HCT116 (cell line): ENCODE measurements at regions not wholly inside any gene's neighbourhood (a gene's known extent, or its start where the extent isn't known, plus 50 kb on each side); places are given as distances from the start of the nearest gene placed in this dataset.

Experiments
- ATAC-seq: fragments of 200-7000 bp; cut with Tn5 transposase; 2 replicates; pipeline ENCODE4 v1.9.1; 2020; ENCODE audit warnings: mild to moderate bottlenecking, moderate library complexity
- BruUV-seq: library from RNA; stranded (reverse); fragments of 400-500 nt; replicated peaks from 2 replicates; lab custom pipeline; 2021; lab: Mats Ljungman, UMichigan
- CTCF ChIA-PET: fragments of 300-600 bp; sonication (Branson Sonifier 250); formaldehyde crosslinking; loops from one replicate; lab custom pipeline; 2021; ENCODE audit warnings: antibody characterized with exemption; lab: Charles Lee
- POLR2A ChIA-PET: fragments of 300-600, 350-600 bp; sonication (Branson Sonifier 250); formaldehyde crosslinking; loops from one replicate; lab custom pipeline; 2021; ENCODE audit warnings: antibody characterized with exemption; lab: Charles Lee
- RAD21 ChIA-PET, 2 experiments: fragments of 300-600 bp; sonication (Branson Sonifier 250); formaldehyde crosslinking; loops; one replicate each; lab custom pipeline; 2023; ENCODE audit warnings: low total read pairs in 2 of 2; ENCODE audit not compliant: uncharacterized antibody in 2 of 2, unreplicated experiment in 2 of 2, low non-redundant PET in 1 of 2; lab: Charles Lee
- DNase-seq: peaks from one replicate; pipeline ENCODE4 v3.0.0-alpha.2; 2010; ENCODE audit warnings: low read depth, low spot score
- H2AFZ ChIP-seq: fragments of 200-600 bp; shearing (Covaris generic), sonication (generic); 2 replicates; pipeline ENCODE4 v1.6.1; 2017; ENCODE audit warnings: low read depth, mixed run types, mixed read lengths, antibody characterized with exemption, low read length; ENCODE audit not compliant: poor library complexity, severe bottlenecking
- H3K27ac ChIP-seq: 2 replicates; pipeline ENCODE4 v1.5.1; 2012; ENCODE audit warnings: low read depth, low read length
- H3K27me3 ChIP-seq: fragments of 200-600 bp; sonication (generic); 2 replicates; pipeline ENCODE4 v1.6.1; 2016; ENCODE audit warnings: mixed run types, low read length, mixed read lengths; ENCODE audit not compliant: insufficient read depth
- H3K36me3 ChIP-seq, 2 experiments: fragments of 200-500 bp in 1 of 2; fragments of 200-600 bp in 1 of 2; sonication (Bioruptor generic) in 1 of 2; sonication (generic) in 1 of 2; 2 replicates each; pipeline versions ENCODE4 v1.5.1 to v1.6.1; 2014 to 2016; ENCODE audit warnings: low read length in 2 of 2, inconsistent platforms in 1 of 2, mixed read lengths in 1 of 2, mixed run types in 1 of 2; ENCODE audit not compliant: insufficient read depth in 2 of 2, control insufficient read depth in 1 of 2
- H3K4me1 ChIP-seq, 2 experiments: fragments of 200-600 bp in 1 of 2; sonication (generic) in 1 of 2; 2 replicates each; pipeline versions ENCODE4 v1.5.1 to v1.6.1; 2012 to 2017; ENCODE audit warnings: low read length in 2 of 2, inconsistent platforms in 1 of 2, mild to moderate bottlenecking in 1 of 2, mixed read lengths in 1 of 2, mixed run types in 1 of 2, moderate library complexity in 1 of 2; ENCODE audit not compliant: insufficient read depth in 2 of 2, control insufficient read depth in 1 of 2
- H3K4me2 ChIP-seq: fragments of 200-600 bp; sonication (generic); 2 replicates; pipeline ENCODE4 v1.6.1; 2017; ENCODE audit warnings: mixed run types, low read length, mixed read lengths
- H3K4me3 ChIP-seq, 2 experiments: fragments of 200-600 bp in 1 of 2; sonication (generic) in 1 of 2; replicated peaks in 1 of 2; 2 replicates each; pipeline ENCODE4 v1.5.1; 2011 to 2016; ENCODE audit warnings: low read length in 2 of 2, control low read depth in 1 of 2, low read depth in 1 of 2, mild to moderate bottlenecking in 1 of 2, mixed read lengths in 1 of 2, mixed run types in 1 of 2
- H3K79me2 ChIP-seq: fragments of 200-600 bp; sonication (generic); 2 replicates; pipeline ENCODE4 v1.6.1; 2017; ENCODE audit warnings: mild to moderate bottlenecking, mixed run types, low read length, moderate library complexity, mixed read lengths; ENCODE audit not compliant: insufficient read depth
- H3K9ac ChIP-seq: fragments of 200-600 bp; sonication (generic); 2 replicates; pipeline ENCODE4 v1.6.1; 2016; ENCODE audit warnings: low read length, mixed read lengths
- H3K9me2 ChIP-seq: fragments of 200-600 bp; sonication (generic), shearing (Covaris generic); 2 replicates; pipeline ENCODE4 v1.6.1; 2017; ENCODE audit warnings: mixed run types, mild to moderate bottlenecking, moderate library complexity; ENCODE audit not compliant: insufficient read depth
- H3K9me3 ChIP-seq, 2 experiments: fragments of 200-500 bp in 1 of 2; fragments of 200-600 bp in 1 of 2; sonication (Bioruptor generic) in 1 of 2; sonication (generic) in 1 of 2; 2 replicates each; pipeline ENCODE4 v1.6.1; 2014 to 2017; ENCODE audit warnings: low read length in 2 of 2, mixed read lengths in 2 of 2, inconsistent platforms in 1 of 2, low read depth in 1 of 2, mild to moderate bottlenecking in 1 of 2, mixed run types in 1 of 2, moderate library complexity in 1 of 2; ENCODE audit not compliant: control insufficient read depth in 1 of 2, insufficient read depth in 1 of 2
- H4K20me1 ChIP-seq: fragments of 200-600 bp; sonication (generic), shearing (Covaris generic); 2 replicates; pipeline ENCODE4 v1.6.1; 2017; ENCODE audit warnings: mixed run types, mild to moderate bottlenecking, moderate library complexity; ENCODE audit not compliant: insufficient read depth
- CBX3 ChIP-seq: IDR thresholded peaks from 2 replicates; pipeline ENCODE4 v1.6.1; 2012; ENCODE audit warnings: low read depth
- ELF1 ChIP-seq: IDR thresholded peaks from 2 replicates; pipeline ENCODE4 v1.6.1; 2012; ENCODE audit warnings: low read depth, borderline replicate concordance
- EZH2 ChIP-seq: fragments of 200-600 bp; sonication (generic); IDR thresholded peaks from 2 replicates; pipeline ENCODE4 v1.6.1; 2017; ENCODE audit warnings: antibody characterized with exemption, mixed run types
- FOSL1 ChIP-seq: IDR thresholded peaks from 2 replicates; pipeline ENCODE4 v1.6.1; 2012; ENCODE audit warnings: low read depth
- JUND ChIP-seq: IDR thresholded peaks from 2 replicates; pipeline ENCODE4 v1.6.1; 2012
- POLR2AphosphoS5 ChIP-seq: IDR thresholded peaks from 2 replicates; pipeline ENCODE4 v1.6.1; 2011; ENCODE audit warnings: mild to moderate bottlenecking, low read depth, low read length, moderate library complexity
- RAD21 ChIP-seq: IDR thresholded peaks from 2 replicates; pipeline ENCODE4 v1.6.1; 2012; ENCODE audit warnings: low read depth, mild to moderate bottlenecking
- SIN3A ChIP-seq: IDR thresholded peaks from 2 replicates; pipeline ENCODE4 v1.6.1; 2012; ENCODE audit warnings: low read depth
- SP1 ChIP-seq: IDR thresholded peaks from 2 replicates; pipeline ENCODE4 v1.6.1; 2012; ENCODE audit warnings: low read depth
- SRF ChIP-seq: IDR thresholded peaks from 2 replicates; pipeline ENCODE4 v1.6.1; 2012; ENCODE audit warnings: low read depth
- TCF7L2 ChIP-seq: IDR thresholded peaks from 2 replicates; pipeline ENCODE4 v1.7.0; 2011; ENCODE audit warnings: borderline replicate concordance, inconsistent platforms; ENCODE audit not compliant: insufficient read depth, insufficient read length; ENCODE audit errors: extremely low read depth
- YY1 ChIP-seq: IDR thresholded peaks from 2 replicates; pipeline ENCODE4 v1.6.1; 2011; ENCODE audit warnings: low read length, low read depth, moderate library complexity, mild to moderate bottlenecking; ENCODE audit not compliant: insufficient replicate concordance; ENCODE audit errors: extremely low read depth
- ZFX ChIP-seq: fragments of 450-650 bp; IDR thresholded peaks from 2 replicates; pipeline ENCODE4 v1.6.1; 2017
- ZNF274 ChIP-seq: fragments of 200-500 bp; sonication (Bioruptor generic); IDR thresholded peaks from 2 replicates; pipeline ENCODE4 v1.6.1; 2014; ENCODE audit warnings: mild to moderate bottlenecking, low read depth, low read length, inconsistent platforms
- intact Hi-C: fragments of 100-400 bp; cut with micrococcal nuclease; formaldehyde crosslinking; loops from 2 replicates; pipeline ENCODE4 v1.10.0; 2022
- TF ChIP-seq, protein P1 (sequence below): IDR thresholded peaks from 2 replicates; pipeline ENCODE4 v1.6.1; 2011; ENCODE audit warnings: mild to moderate bottlenecking, low read length, moderate library complexity; ENCODE audit not compliant: insufficient replicate concordance; ENCODE audit errors: extremely low read depth
- TF ChIP-seq, protein P2 (sequence below): IDR thresholded peaks from 2 replicates; pipeline ENCODE4 v1.6.1; 2012
- TF ChIP-seq, protein P3 (sequence below), 3 experiments: fragments of 200-600 bp in 1 of 3; sonication (generic) in 1 of 3; IDR thresholded peaks in 2 of 3; conservative IDR thresholded peaks in 1 of 3; 2 replicates each; pipeline ENCODE4 v1.5.1; 2012 to 2017; ENCODE audit warnings: low read depth in 2 of 3, low read length in 2 of 3, antibody characterized with exemption in 1 of 3, borderline replicate concordance in 1 of 3, control low read depth in 1 of 3, mild to moderate bottlenecking in 1 of 3, mixed read lengths in 1 of 3, mixed run types in 1 of 3, moderate library complexity in 1 of 3; ENCODE audit not compliant: insufficient read depth in 1 of 3
- TF ChIP-seq, protein P4 (sequence below): IDR thresholded peaks from 2 replicates; pipeline ENCODE4 v1.6.1; 2012; ENCODE audit warnings: low read depth

DNA sequence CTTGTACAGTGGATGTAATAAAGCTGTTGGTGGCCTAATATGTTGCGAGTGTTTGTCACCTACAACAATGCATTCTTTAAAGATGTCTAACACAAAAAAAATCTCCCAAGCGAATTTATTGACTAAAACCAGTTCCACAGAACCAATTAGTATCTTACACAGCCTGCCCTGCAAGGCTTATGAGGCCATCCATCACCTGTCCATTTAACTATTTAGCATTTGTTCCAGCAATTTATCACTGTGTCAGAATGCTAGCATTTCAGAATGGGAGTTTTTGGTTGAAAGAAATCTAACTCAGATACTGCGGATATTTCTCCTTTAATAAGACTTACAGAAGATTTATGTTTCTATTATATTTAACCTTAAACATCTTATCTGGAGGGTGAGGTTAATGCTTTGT lies 831.1 kb upstream of the PRMT6 start:
- peaks cover 0 to 12% of the 10 kb centered on the region in 2 experiments; a peak in 1 of 4 replicates for H3K9me3 ChIP-seq
- H2AFZ ChIP-seq = no peak overlapping the region
- H3K4me1 ChIP-seq = no peaks in the 10 kb centered on the region
- BruUV-seq = no TSS peak
- no peaks in the 10 kb centered on the region for H3K36me3 ChIP-seq
- ATAC-seq = no peak
- no peak for TF ChIP-seq CBX3
- TF ChIP-seq RAD21 = no peak
- TF ChIP-seq JUND = no peak
- no peak for TF ChIP-seq ZFX
- no peak for TF ChIP-seq EZH2
- no peak for TF ChIP-seq POLR2AphosphoS5
- no peak for TF ChIP-seq FOSL1
- TF ChIP-seq, protein P1, sequence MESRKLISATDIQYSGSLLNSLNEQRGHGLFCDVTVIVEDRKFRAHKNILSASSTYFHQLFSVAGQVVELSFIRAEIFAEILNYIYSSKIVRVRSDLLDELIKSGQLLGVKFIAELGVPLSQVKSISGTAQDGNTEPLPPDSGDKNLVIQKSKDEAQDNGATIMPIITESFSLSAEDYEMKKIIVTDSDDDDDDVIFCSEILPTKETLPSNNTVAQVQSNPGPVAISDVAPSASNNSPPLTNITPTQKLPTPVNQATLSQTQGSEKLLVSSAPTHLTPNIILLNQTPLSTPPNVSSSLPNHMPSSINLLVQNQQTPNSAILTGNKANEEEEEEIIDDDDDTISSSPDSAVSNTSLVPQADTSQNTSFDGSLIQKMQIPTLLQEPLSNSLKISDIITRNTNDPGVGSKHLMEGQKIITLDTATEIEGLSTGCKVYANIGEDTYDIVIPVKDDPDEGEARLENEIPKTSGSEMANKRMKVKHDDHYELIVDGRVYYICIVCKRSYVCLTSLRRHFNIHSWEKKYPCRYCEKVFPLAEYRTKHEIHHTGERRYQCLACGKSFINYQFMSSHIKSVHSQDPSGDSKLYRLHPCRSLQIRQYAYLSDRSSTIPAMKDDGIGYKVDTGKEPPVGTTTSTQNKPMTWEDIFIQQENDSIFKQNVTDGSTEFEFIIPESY = no peak
- TF ChIP-seq, protein P2, sequence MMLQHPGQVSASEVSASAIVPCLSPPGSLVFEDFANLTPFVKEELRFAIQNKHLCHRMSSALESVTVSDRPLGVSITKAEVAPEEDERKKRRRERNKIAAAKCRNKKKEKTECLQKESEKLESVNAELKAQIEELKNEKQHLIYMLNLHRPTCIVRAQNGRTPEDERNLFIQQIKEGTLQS = no peak
- no peak for TF ChIP-seq ZNF274
- no peak for TF ChIP-seq YY1
- no peak for TF ChIP-seq SP1
- TF ChIP-seq TCF7L2 = no peak
- TF ChIP-seq, protein P3, sequence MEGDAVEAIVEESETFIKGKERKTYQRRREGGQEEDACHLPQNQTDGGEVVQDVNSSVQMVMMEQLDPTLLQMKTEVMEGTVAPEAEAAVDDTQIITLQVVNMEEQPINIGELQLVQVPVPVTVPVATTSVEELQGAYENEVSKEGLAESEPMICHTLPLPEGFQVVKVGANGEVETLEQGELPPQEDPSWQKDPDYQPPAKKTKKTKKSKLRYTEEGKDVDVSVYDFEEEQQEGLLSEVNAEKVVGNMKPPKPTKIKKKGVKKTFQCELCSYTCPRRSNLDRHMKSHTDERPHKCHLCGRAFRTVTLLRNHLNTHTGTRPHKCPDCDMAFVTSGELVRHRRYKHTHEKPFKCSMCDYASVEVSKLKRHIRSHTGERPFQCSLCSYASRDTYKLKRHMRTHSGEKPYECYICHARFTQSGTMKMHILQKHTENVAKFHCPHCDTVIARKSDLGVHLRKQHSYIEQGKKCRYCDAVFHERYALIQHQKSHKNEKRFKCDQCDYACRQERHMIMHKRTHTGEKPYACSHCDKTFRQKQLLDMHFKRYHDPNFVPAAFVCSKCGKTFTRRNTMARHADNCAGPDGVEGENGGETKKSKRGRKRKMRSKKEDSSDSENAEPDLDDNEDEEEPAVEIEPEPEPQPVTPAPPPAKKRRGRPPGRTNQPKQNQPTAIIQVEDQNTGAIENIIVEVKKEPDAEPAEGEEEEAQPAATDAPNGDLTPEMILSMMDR (IDR thresholded peaks at IDR 0.05 in 2 of 3, conservative IDR thresholded peaks at IDR 0.05 in 1 of 3; ENCODE audit: borderline replicate concordance in 1 of 3, insufficient read depth in 1 of 3, low read depth in 2 of 3, low read length in 2 of 3) = no peak
- TF ChIP-seq ELF1 = no peak
- TF ChIP-seq SIN3A = no peak
- no peak for TF ChIP-seq SRF
- TF ChIP-seq, protein P4, sequence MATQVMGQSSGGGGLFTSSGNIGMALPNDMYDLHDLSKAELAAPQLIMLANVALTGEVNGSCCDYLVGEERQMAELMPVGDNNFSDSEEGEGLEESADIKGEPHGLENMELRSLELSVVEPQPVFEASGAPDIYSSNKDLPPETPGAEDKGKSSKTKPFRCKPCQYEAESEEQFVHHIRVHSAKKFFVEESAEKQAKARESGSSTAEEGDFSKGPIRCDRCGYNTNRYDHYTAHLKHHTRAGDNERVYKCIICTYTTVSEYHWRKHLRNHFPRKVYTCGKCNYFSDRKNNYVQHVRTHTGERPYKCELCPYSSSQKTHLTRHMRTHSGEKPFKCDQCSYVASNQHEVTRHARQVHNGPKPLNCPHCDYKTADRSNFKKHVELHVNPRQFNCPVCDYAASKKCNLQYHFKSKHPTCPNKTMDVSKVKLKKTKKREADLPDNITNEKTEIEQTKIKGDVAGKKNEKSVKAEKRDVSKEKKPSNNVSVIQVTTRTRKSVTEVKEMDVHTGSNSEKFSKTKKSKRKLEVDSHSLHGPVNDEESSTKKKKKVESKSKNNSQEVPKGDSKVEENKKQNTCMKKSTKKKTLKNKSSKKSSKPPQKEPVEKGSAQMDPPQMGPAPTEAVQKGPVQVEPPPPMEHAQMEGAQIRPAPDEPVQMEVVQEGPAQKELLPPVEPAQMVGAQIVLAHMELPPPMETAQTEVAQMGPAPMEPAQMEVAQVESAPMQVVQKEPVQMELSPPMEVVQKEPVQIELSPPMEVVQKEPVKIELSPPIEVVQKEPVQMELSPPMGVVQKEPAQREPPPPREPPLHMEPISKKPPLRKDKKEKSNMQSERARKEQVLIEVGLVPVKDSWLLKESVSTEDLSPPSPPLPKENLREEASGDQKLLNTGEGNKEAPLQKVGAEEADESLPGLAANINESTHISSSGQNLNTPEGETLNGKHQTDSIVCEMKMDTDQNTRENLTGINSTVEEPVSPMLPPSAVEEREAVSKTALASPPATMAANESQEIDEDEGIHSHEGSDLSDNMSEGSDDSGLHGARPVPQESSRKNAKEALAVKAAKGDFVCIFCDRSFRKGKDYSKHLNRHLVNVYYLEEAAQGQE = no peak
- H3K9ac ChIP-seq = no peak overlapping the region
- intact Hi-C loops = no loop called here
- ChIA-PET CTCF (no interaction called here), RAD21 (no interaction called here), POLR2A (no interaction called here)
- no peak for DNase-seq
- H4K20me1 ChIP-seq = no peaks in the 10 kb centered on the region
- H3K4me2 ChIP-seq = no peak overlapping the region
- no peaks in the 10 kb centered on the region for H3K79me2 ChIP-seq
- H3K9me2 ChIP-seq = no peaks in the 10 kb centered on the region
- no peak overlapping the region for H3K27ac ChIP-seq
- H3K4me3 ChIP-seq = no peak overlapping the region
- H3K27me3 ChIP-seq = no peaks in the 10 kb centered on the region
